Cardiac septum (tissue), 1 donor: ENCODE measurements at regions not wholly inside any gene's neighbourhood (a gene's known extent, or its start where the extent isn't known, plus 50 kb on each side); places are given as distances from the start of the nearest gene placed in this dataset.

Experiments
- DNase-seq: peaks from one replicate; pipeline ENCODE4 v3.0.0-alpha.2; 2020; ENCODE audit warnings: low spot score
- intact Hi-C: fragments of 100-400 bp; cut with DNase I; formaldehyde crosslinking; loops from one replicate; pipeline ENCODE4 v1.14.0; 2022
- donor health status: DM: no; HTN: no; CAD: no.

GRCh38 chr16:54690710-54691109 lies 240.0 kb upstream of the IRX5 start:
- no peak for DNase-seq
- intact Hi-C loops: no loop called here

- no peak for DNase-seq
- intact Hi-C loops: no loop called here
Measured at GRCh38 chr16:54690306-54690705, 240.4 kb upstream of the IRX5 start.

GRCh38 chr16:54689072-54689865 lies 241.4 kb upstream of the IRX5 start:
- intact Hi-C loops: no loop called here
- no peak for DNase-seq

GRCh38 chr16:54688339-54688738 lies 242.3 kb upstream of the IRX5 start:
- intact Hi-C loops: no loop called here
- DNase-seq: no peak

GRCh38 chr16:54687043-54687899 lies 243.4 kb upstream of the IRX5 start:
- intact Hi-C loops: no loop called here
- no peak for DNase-seq

- DNase-seq: no peak
- intact Hi-C loops: no loop called here
Measured at GRCh38 chr16:54685682-54686081, 245.0 kb upstream of the IRX5 start.

GRCh38 chr16:54679531-54679930 lies 251.1 kb upstream of the IRX5 start:
- intact Hi-C loops: no loop called here

GRCh38 chr16:54677308-54677950 lies 253.2 kb upstream of the IRX5 start:
- DNase-seq: no peak
- intact Hi-C loops: no loop called here

More at GRCh38 chr16:54679531-54679930, 251.1 kb upstream of the IRX5 start:
- no peak for DNase-seq

- intact Hi-C loops: no loop called here
- no peak for DNase-seq
Measured at GRCh38 chr16:54673313-54673712, 257.4 kb upstream of the IRX5 start.

GRCh38 chr16:54672500-54672899 lies 258.2 kb upstream of the IRX5 start:
- intact Hi-C loops: no loop called here
- DNase-seq: no peak

GRCh38 chr16:54657709-54658102 lies 273.0 kb upstream of the IRX5 start:
- no peak for DNase-seq
- intact Hi-C loops: no loop called here

- DNase-seq: no peak
- intact Hi-C loops: no loop called here
Measured at GRCh38 chr16:54657058-54657708, 273.5 kb upstream of the IRX5 start.

GRCh38 chr16:54655121-54655590 lies 275.5 kb upstream of the IRX5 start:
- DNase-seq: no peak
- intact Hi-C loops: no loop called here

- intact Hi-C loops: no loop called here
- no peak for DNase-seq
Measured at GRCh38 chr16:54654429-54654828, 276.2 kb upstream of the IRX5 start.

- DNase-seq: no peak
- intact Hi-C loops: no loop called here
Measured at GRCh38 chr16:54652201-54652770, 278.4 kb upstream of the IRX5 start.

GRCh38 chr16:54651440-54652195 lies 279.0 kb upstream of the IRX5 start:
- DNase-seq: no peak
- intact Hi-C loops: no loop called here

- intact Hi-C loops: no loop called here
- DNase-seq: no peak
Measured at GRCh38 chr16:54649876-54650275, 280.8 kb upstream of the IRX5 start.

- no peak for DNase-seq
Measured at GRCh38 chr16:54648575-54648974, 282.1 kb upstream of the IRX5 start.

GRCh38 chr16:54647725-54648221 lies 282.9 kb upstream of the IRX5 start:
- intact Hi-C loops: no loop called here
- no peak for DNase-seq

More at GRCh38 chr16:54648575-54648974, 282.1 kb upstream of the IRX5 start:
- intact Hi-C loops: no loop called here
